ENCODE measurements at regions not wholly inside any gene's neighbourhood (a gene's known extent, or its start where the extent isn't known, plus 50 kb on each side); places are given as distances from the start of the nearest gene placed in this dataset.

DNA sequence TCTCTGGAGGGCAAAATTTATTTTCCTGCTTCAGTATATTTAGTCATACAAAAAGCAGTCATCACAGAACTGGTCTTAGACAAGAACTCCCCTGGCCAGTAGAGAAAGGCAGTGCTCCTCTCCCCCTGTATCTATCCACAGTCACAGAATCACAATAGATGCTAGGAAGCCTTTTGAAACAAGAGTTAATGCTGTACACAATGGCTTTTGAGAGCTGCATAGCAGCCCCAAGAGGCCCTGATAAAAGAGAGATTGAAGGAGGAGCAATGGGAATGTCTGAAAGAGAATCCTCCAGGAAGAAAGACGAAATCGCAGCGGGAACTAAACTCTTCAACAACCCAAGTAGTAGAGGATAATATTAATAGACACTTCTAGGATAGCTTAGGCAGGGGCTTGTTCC lies 330.2 kb downstream of the RBM43 start:
- TF ChIP-seq POLR2AphosphoS5 (IDR thresholded peaks at IDR 0.05; ENCODE audit: borderline replicate concordance, low read depth, low read length) = no peak
- TF ChIP-seq EZH2 (IDR thresholded peaks at IDR 0.05) = no peak
